ENCODE measurements at regions not wholly inside any gene's neighbourhood (a gene's known extent, or its start where the extent isn't known, plus 50 kb on each side); places are given as distances from the start of the nearest gene placed in this dataset.

DNA sequence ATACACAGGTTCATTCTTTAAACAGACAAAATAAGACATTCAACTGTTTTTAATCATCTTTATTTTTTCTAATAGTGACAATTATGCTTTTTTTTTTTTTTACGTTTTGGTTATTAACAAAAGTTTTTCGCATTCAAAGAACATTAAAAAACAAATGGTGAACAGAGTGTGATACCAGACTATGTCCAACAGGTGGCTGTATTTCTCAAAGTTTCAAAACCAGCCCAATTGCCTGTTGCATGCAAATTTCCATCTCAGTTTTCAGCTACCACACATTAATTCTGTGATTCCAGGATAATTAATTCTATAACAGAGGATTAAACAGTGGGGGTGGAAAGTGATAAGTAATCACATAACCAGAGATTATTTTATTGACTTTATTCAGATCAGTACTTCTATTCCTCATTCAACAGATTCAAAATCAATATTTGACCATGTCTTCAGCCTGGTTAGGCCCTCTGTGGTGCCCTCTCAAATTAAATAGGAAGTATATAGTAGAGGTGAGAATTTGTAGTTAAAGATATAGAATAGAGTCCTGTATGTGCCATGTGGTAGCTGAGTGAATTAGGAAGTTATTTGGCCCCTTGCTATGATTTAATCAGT lies 122.2 kb upstream of the DCBLD2 start:
- ChIA-PET RAD21 (ENCODE audit: unreplicated experiment) (interaction anchor here (0.7 to 1.8 kb wide), 8 partner anchors 81 to 1462 kb away, joined by 3 to 9 read pairs (median 4); no protein-coding TSS in a partner anchor), SMC1A (ENCODE audit: uncharacterized antibody, unreplicated experiment) (interaction anchor here (0.6 to 4.3 kb wide), 16 partner anchors 24 to 784 kb away, joined by 3 to 24 read pairs (median 4); no protein-coding TSS in a partner anchor), POLR2A (no interaction called here), CTCF (interaction anchor here (0.6 to 3.4 kb wide), 27 partner anchors 9 to 788 kb away, joined by 3 to 26 read pairs (median 4); no protein-coding TSS in a partner anchor)
- Histone ChIP-seq H3K36me3 (ENCODE audit: control insufficient read depth in 2 of 2, insufficient read depth in 2 of 2, low read length in 1 of 2) (no peaks in the 10 kb centered on the region), H3K79me2 (ENCODE audit: control insufficient read depth, insufficient read depth, low read length) (no peaks in the 10 kb centered on the region), H3K4me2 (ENCODE audit: control insufficient read depth, insufficient read depth) (no peak overlapping the region), H3K4me3 (no peak overlapping the region), H2AFZ (ENCODE audit: control insufficient read depth, low read depth, low read length) (no peak overlapping the region), H3K27ac (ENCODE audit: control insufficient read depth, insufficient read depth) (no peak overlapping the region), H3K9ac (ENCODE audit: control insufficient read depth, insufficient read depth, low read length) (no peak overlapping the region), H4K20me1 (ENCODE audit: control insufficient read depth, insufficient read depth) (no peaks in the 10 kb centered on the region), H3K27me3 (replicated peaks in 1 of 2; ENCODE audit: control insufficient read depth in 2 of 2, insufficient read depth in 2 of 2, low read length in 1 of 2) (no peaks in the 10 kb centered on the region), H3K4me1 (ENCODE audit: control insufficient read depth, insufficient read depth, low read length) (no peaks in the 10 kb centered on the region), H3K9me3 (replicated peaks; ENCODE audit: control insufficient read depth, insufficient read depth, low read length) (no peaks in the 10 kb centered on the region; the same call in 2 of the 3 replicates)
- FAIRE-seq (peak; percentile 82), ATAC-seq (peak; percentile 60; the same call in 2 of the 3 replicates), DNase-seq (ENCODE audit: low read depth, low spot score) (no peak)
- TF ChIP-seq POU2F2 (IDR thresholded peaks at IDR 0.05; ENCODE audit: borderline replicate concordance, low read depth, low read length) (peak; percentile 66; the same call in 1 of the 3 replicates), SP1 (IDR thresholded peaks at IDR 0.05; ENCODE audit: low read depth, low read length) (no peak), SMC3 (IDR thresholded peaks at IDR 0.05; ENCODE audit: borderline replicate concordance, low read length) (peak; percentile 80; the same call in 1 of the 2 replicates), RAD21 (IDR thresholded peaks at IDR 0.05; ENCODE audit: insufficient read depth, low read depth, low read length) (peak; percentile 81)
- TF ChIP-seq, protein P1, sequence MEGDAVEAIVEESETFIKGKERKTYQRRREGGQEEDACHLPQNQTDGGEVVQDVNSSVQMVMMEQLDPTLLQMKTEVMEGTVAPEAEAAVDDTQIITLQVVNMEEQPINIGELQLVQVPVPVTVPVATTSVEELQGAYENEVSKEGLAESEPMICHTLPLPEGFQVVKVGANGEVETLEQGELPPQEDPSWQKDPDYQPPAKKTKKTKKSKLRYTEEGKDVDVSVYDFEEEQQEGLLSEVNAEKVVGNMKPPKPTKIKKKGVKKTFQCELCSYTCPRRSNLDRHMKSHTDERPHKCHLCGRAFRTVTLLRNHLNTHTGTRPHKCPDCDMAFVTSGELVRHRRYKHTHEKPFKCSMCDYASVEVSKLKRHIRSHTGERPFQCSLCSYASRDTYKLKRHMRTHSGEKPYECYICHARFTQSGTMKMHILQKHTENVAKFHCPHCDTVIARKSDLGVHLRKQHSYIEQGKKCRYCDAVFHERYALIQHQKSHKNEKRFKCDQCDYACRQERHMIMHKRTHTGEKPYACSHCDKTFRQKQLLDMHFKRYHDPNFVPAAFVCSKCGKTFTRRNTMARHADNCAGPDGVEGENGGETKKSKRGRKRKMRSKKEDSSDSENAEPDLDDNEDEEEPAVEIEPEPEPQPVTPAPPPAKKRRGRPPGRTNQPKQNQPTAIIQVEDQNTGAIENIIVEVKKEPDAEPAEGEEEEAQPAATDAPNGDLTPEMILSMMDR (IDR thresholded peaks at IDR 0.05 in 2 of 3, conservative IDR thresholded peaks at IDR 0.05 in 1 of 3; ENCODE audit: control insufficient read depth in 2 of 3, extremely low read depth in 1 of 3, insufficient read depth in 1 of 3, low read depth in 3 of 3, low read length in 3 of 3) = peak; percentile 53 to 68 (median 60)
- in situ Hi-C loops (cut with MboI) (loop anchor here (5.0 to 10.0 kb wide), 3 partner anchors 149 to 731 kb away; no protein-coding TSS in a partner anchor), intact Hi-C loops (cut with micrococcal nuclease; ENCODE audit: unreplicated experiment) (loop anchor here (1.0 to 5.0 kb wide), 4 partner anchors 150 to 729 kb away; no protein-coding TSS in a partner anchor)
- no TSS peak for BruUV-seq (replicated peaks)
- 0% methylated on average over 2 of the region's 2 CpGs for WGBS (ENCODE audit: insufficient coverage, insufficient replicate concordance, low lambda C conversion rate, missing lambda C conversion rate)
